ENCODE measurements at regions not wholly inside any gene's neighbourhood (a gene's known extent, or its start where the extent isn't known, plus 50 kb on each side); places are given as distances from the start of the nearest gene placed in this dataset.

DNA sequence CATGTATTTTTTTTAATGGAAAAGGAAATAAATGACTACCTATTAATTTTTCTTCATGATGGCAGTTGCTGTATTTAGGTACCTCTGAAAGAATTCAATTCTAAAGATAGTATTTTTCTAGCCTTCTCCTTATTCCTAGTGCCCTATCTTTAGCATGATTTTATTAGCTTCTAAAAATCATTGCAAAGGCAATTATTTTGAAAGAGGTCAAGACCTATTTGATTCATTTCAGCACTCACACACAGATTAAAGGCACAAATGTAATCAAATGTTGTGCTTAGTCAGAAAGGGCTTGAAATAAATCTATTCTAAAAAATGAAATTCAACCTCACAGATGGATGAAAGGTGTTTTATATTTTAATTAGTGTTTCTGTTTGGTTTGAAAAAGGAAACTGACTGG lies 74.8 kb upstream of the POF1B start:
- TF ChIP-seq, protein P1, sequence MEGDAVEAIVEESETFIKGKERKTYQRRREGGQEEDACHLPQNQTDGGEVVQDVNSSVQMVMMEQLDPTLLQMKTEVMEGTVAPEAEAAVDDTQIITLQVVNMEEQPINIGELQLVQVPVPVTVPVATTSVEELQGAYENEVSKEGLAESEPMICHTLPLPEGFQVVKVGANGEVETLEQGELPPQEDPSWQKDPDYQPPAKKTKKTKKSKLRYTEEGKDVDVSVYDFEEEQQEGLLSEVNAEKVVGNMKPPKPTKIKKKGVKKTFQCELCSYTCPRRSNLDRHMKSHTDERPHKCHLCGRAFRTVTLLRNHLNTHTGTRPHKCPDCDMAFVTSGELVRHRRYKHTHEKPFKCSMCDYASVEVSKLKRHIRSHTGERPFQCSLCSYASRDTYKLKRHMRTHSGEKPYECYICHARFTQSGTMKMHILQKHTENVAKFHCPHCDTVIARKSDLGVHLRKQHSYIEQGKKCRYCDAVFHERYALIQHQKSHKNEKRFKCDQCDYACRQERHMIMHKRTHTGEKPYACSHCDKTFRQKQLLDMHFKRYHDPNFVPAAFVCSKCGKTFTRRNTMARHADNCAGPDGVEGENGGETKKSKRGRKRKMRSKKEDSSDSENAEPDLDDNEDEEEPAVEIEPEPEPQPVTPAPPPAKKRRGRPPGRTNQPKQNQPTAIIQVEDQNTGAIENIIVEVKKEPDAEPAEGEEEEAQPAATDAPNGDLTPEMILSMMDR (IDR thresholded peaks at IDR 0.05): no peak
- no peak for TF ChIP-seq POLR2AphosphoS5 (IDR thresholded peaks at IDR 0.05; ENCODE audit: insufficient read depth in 1 of 2, low read depth in 1 of 2)
